ENCODE measurements at regions not wholly inside any gene's neighbourhood (a gene's known extent, or its start where the extent isn't known, plus 50 kb on each side); places are given as distances from the start of the nearest gene placed in this dataset.
"Not testable (repeated sequence)": the region's sequence is repeated elsewhere in the genome, so short reads cannot be mapped to it uniquely, and the experiment has no call there.

- H3K4me3 ChIP-seq (ENCODE audit: low read length) = no peak overlapping the region
- TF ChIP-seq ZNF274 (IDR thresholded peaks at IDR 0.05; ENCODE audit: low read depth, low read length) = no peak
Measured at GRCh38 chr13:103473081-103473480, 406.9 kb upstream of the SLC10A2 start.

DNA sequence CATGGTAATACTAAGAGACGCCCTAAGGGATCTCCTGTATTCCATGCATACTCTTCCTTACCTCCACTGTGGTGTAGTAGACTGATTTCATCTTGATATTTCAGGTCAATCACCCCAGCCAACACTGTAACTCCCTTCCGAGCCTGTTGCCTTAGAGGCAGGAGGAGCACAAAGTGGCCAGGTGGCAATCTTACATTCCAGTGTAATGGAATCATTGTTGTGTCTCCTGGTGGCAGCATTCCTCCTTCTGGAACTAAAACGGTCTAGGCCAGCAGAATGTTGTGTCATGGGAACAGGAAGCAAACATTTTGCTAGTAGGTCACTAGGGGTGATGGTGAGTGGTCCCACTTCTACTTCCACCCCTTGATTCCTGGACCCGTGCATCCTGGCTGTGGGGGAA is 405.7 kb upstream of the SLC10A2 start:
- TF ChIP-seq ZNF274 (IDR thresholded peaks at IDR 0.05; ENCODE audit: low read depth, low read length) = no peak
- no peak overlapping the region for H3K4me3 ChIP-seq (ENCODE audit: low read length)

DNA sequence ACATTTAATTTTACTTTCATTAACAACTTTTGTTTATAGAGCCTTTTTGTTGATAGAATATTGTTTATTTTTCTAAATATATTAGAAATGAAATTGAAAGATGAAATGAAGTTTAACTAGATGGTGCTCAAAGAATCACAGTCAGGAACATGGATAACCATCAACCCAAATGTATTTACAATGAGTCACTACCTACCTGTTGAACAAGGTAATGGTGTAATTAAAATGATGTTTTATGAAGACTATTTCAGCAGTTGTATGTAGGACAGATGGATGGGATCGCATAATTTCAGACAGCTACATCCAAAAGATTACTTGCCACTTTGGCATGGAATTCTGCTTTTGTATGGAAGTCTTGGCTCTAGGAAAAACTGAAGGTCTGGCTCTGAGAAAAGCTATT is 403.6 kb upstream of the SLC10A2 start:
- H3K4me3 ChIP-seq (ENCODE audit: low read length) = no peak overlapping the region
- no peak for TF ChIP-seq ZNF274 (IDR thresholded peaks at IDR 0.05; ENCODE audit: low read depth, low read length)

GRCh38 chr13:103466761-103467160 is 400.5 kb upstream of the SLC10A2 start:
- no peak overlapping the region for H3K4me3 ChIP-seq (ENCODE audit: low read length)

DNA sequence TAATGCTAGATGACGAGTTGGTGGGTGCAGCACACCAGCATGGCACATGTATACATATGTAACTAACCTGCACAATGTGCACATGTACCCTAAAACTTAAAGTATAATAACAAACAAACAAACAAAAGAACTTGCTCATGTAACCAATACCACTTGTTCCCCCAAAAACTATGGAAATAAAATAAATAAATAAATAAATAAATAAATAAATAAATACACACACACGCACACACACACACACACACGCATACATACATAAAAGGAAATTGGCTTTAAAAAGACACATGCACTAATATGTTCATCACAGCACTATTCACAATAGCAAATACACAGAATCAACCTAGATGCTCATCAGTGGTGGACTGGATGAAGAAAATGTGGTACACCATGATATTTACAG is 394.0 kb upstream of the SLC10A2 start:
- H3K4me3 ChIP-seq (ENCODE audit: low read length) = not testable (repeated sequence)

More at GRCh38 chr13:103466761-103467160, 400.5 kb upstream of the SLC10A2 start:
- no peak for TF ChIP-seq ZNF274 (IDR thresholded peaks at IDR 0.05; ENCODE audit: low read depth, low read length)

GRCh38 chr13:103457050-103457449 is 390.8 kb upstream of the SLC10A2 start:
- H3K4me3 ChIP-seq (ENCODE audit: low read length) = not testable (repeated sequence)

DNA sequence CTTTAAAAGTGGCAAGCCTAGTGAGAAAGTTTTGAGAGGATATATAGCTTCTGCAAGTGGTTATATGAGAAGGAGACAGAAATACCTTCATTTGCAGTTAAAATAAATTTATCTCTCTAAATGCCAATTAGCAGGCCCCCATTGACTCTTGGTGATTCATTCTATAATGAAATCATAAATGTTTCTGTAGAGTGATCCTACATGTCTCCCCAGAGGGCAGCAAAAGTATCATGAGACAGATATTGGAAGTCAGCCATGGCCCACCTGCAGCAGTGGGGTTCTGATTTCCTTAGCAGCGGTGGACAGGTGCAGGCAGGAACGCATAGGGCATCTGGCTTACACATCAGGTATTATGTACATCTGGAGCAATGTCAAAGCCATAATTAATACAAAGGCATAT is 385.4 kb upstream of the SLC10A2 start:
- H3K4me3 ChIP-seq (ENCODE audit: low read length) = no peak overlapping the region
- no peak for TF ChIP-seq ZNF274 (IDR thresholded peaks at IDR 0.05; ENCODE audit: low read depth, low read length)

- TF ChIP-seq ZNF274 (IDR thresholded peaks at IDR 0.05; ENCODE audit: low read depth, low read length) = no peak
- H3K4me3 ChIP-seq (ENCODE audit: low read length) = no peak overlapping the region
Measured at GRCh38 chr13:103443604-103444003, 377.4 kb upstream of the SLC10A2 start.

GRCh38 chr13:103437651-103438050 is 371.4 kb upstream of the SLC10A2 start:
- TF ChIP-seq ZNF274 (IDR thresholded peaks at IDR 0.05; ENCODE audit: low read depth, low read length) = no peak
- no peak overlapping the region for H3K4me3 ChIP-seq (ENCODE audit: low read length)

- H3K4me3 ChIP-seq (ENCODE audit: low read length) = no peak overlapping the region
- TF ChIP-seq ZNF274 (IDR thresholded peaks at IDR 0.05; ENCODE audit: low read depth, low read length) = no peak
Measured at GRCh38 chr13:103436057-103436654, 369.9 kb upstream of the SLC10A2 start.

GRCh38 chr13:103431856-103432255 is 365.6 kb upstream of the SLC10A2 start:
- TF ChIP-seq ZNF274 (IDR thresholded peaks at IDR 0.05; ENCODE audit: low read depth, low read length) = no peak

DNA sequence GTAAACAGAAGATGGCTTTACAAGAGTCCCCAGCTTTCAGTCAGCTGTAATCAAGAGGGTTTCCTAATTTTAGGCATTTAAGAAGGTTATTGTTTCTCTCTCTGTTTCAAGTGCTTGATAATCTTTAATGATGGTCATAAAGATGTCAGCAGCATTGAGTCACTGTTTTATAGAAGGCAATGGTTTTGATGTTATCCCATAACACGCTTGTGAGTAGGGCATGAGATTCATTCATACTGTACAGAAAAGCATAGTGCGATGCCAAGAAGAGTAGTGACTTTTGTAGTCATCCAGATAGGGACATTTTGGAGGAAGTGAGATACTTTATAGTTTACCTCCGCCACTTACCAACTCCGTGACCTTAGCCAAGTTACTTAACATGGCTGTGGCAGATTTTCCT is 364.2 kb upstream of the SLC10A2 start:
- TF ChIP-seq ZNF274 (IDR thresholded peaks at IDR 0.05; ENCODE audit: low read depth, low read length) = no peak
- no peak overlapping the region for H3K4me3 ChIP-seq (ENCODE audit: low read length)

More at GRCh38 chr13:103431856-103432255, 365.6 kb upstream of the SLC10A2 start:
- no peak overlapping the region for H3K4me3 ChIP-seq (ENCODE audit: low read length)

DNA sequence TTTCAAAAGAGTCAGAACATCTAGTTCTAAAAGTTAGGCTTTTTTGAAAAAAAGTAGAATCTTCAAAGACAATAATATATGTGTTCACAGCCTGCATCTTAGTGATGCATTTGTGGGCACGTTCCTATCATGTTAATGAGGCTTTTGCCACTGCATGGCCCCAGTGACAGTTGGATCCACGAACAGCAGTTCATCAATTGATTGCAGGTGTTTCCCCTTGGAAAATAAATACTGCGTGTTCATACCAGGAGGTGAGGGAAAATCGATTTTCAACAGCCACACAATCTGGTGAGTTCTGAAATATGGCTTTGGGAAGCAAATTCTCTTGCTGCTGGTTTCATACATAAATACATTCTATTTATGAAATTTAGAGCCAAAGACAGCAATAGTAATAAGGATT is 343.8 kb upstream of the SLC10A2 start:
- TF ChIP-seq ZNF274 (IDR thresholded peaks at IDR 0.05; ENCODE audit: low read depth, low read length) = no peak
- H3K4me3 ChIP-seq (ENCODE audit: low read length) = no peak overlapping the region

DNA sequence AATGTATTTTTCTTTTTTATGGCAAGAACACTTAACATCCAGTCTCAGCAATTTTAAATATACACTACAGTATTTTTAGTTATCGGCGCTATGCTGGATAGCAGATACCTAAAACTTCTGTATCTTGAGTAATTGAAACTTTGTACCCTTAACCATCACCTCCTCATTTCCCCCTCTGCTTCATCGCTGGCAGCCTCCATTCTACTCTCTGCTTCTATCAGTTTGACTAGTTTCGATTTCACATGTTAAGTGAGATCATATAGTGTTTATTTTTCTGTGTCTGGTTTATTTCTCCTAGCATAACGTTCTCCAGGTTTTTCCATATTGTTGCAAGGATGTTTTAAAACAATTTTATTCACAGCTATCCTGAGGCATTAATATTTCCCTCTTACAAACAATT is 340.8 kb upstream of the SLC10A2 start:
- H3K4me3 ChIP-seq (ENCODE audit: low read length) = no peak overlapping the region
- no peak for TF ChIP-seq ZNF274 (IDR thresholded peaks at IDR 0.05; ENCODE audit: low read depth, low read length)

DNA sequence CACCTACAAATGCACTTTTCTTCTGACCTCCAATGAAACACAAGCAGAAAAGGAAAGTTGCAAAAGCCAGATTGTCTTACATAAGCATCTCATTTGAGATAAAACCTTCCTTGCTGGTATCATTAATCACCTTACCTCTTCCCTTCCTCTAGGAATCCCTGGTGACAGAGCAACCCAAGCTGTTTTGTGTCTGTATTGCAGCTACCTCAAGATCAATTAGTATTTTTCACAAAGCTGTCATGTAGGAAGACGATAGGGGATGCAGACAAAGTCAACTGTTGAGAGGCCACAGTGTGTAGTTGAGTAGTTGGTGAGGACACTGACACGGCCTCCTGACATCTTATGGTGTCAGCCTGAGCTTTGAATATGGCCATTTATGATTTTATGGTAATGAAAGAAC is 339.1 kb upstream of the SLC10A2 start:
- TF ChIP-seq ZNF274 (IDR thresholded peaks at IDR 0.05; ENCODE audit: low read depth, low read length) = no peak
- no peak overlapping the region for H3K4me3 ChIP-seq (ENCODE audit: low read length)

- no peak overlapping the region for H3K4me3 ChIP-seq (ENCODE audit: low read length)
- no peak for TF ChIP-seq ZNF274 (IDR thresholded peaks at IDR 0.05; ENCODE audit: low read depth, low read length)
Measured at GRCh38 chr13:103403814-103404213, 337.6 kb upstream of the SLC10A2 start.

Data from GM08714 (cell line).